GM21786 (cell line): ENCODE measurements at regions not wholly inside any gene's neighbourhood (a gene's known extent, or its start where the extent isn't known, plus 50 kb on each side); places are given as distances from the start of the nearest gene placed in this dataset.
"Not testable (repeated sequence)": the region's sequence is repeated elsewhere in the genome, so short reads cannot be mapped to it uniquely, and the experiment has no call there.

ENCODE experiments used
- ATAC-seq: cut with Tn5 transposase; IDR thresholded peaks from one replicate; pipeline ENCODE4 v1.9.1; 2021; ENCODE audit not compliant: unreplicated experiment

- not testable (repeated sequence) for ATAC-seq
Observed at GRCh38 chr13:44314160-44314559, 59.5 kb upstream of the SERP2 start.

- no peak for ATAC-seq
Observed at GRCh38 chr13:44317752-44318151, 55.9 kb upstream of the SERP2 start.

GRCh38 chr13:44318161-44318560 is 55.5 kb upstream of the SERP2 start:
- ATAC-seq = no peak

- no peak for ATAC-seq
Observed at GRCh38 chr13:44320611-44321010, 53.0 kb upstream of the SERP2 start.

GRCh38 chr13:44321961-44322360 is 51.7 kb upstream of the SERP2 start:
- no peak for ATAC-seq

- no peak for ATAC-seq
Observed at GRCh38 chr13:44322928-44323327, 50.7 kb upstream of the SERP2 start.

GRCh38 chr13:44323754-44324153 is 49.9 kb upstream of the SERP2 start:
- ATAC-seq = no peak
